ENCODE measurements at regions not wholly inside any gene's neighbourhood (a gene's known extent, or its start where the extent isn't known, plus 50 kb on each side); places are given as distances from the start of the nearest gene placed in this dataset.

- TF ChIP-seq CTCF (IDR thresholded peaks at IDR 0.05), result no peak
- TF ChIP-seq NFYB (CRISPR knock-in tag; conservative IDR thresholded peaks at IDR 0.05; ENCODE audit: low read depth), result no peak
- no peak for TF ChIP-seq RORB (CRISPR knock-in tag; IDR thresholded peaks at IDR 0.05)
- TF ChIP-seq TP53 (CRISPR knock-in tag; IDR thresholded peaks at IDR 0.05), result no peak
- TF ChIP-seq CREM (CRISPR knock-in tag; IDR thresholded peaks at IDR 0.05), result no peak
- TF ChIP-seq RELA (CRISPR knock-in tag; IDR thresholded peaks at IDR 0.05; ENCODE audit: borderline replicate concordance), result no peak
- TF ChIP-seq, protein P1, sequence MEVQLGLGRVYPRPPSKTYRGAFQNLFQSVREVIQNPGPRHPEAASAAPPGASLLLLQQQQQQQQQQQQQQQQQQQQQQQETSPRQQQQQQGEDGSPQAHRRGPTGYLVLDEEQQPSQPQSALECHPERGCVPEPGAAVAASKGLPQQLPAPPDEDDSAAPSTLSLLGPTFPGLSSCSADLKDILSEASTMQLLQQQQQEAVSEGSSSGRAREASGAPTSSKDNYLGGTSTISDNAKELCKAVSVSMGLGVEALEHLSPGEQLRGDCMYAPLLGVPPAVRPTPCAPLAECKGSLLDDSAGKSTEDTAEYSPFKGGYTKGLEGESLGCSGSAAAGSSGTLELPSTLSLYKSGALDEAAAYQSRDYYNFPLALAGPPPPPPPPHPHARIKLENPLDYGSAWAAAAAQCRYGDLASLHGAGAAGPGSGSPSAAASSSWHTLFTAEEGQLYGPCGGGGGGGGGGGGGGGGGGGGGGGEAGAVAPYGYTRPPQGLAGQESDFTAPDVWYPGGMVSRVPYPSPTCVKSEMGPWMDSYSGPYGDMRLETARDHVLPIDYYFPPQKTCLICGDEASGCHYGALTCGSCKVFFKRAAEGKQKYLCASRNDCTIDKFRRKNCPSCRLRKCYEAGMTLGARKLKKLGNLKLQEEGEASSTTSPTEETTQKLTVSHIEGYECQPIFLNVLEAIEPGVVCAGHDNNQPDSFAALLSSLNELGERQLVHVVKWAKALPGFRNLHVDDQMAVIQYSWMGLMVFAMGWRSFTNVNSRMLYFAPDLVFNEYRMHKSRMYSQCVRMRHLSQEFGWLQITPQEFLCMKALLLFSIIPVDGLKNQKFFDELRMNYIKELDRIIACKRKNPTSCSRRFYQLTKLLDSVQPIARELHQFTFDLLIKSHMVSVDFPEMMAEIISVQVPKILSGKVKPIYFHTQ (CRISPR knock-in tag; IDR thresholded peaks at IDR 0.05), result no peak
- no peak for TF ChIP-seq ZNF121 (CRISPR knock-in tag; IDR thresholded peaks at IDR 0.05)
- TF ChIP-seq MAX (CRISPR knock-in tag; IDR thresholded peaks at IDR 0.05), result no peak
- no peak for TF ChIP-seq CREB1 (CRISPR knock-in tag; IDR thresholded peaks at IDR 0.05)
- TF ChIP-seq, protein P2, sequence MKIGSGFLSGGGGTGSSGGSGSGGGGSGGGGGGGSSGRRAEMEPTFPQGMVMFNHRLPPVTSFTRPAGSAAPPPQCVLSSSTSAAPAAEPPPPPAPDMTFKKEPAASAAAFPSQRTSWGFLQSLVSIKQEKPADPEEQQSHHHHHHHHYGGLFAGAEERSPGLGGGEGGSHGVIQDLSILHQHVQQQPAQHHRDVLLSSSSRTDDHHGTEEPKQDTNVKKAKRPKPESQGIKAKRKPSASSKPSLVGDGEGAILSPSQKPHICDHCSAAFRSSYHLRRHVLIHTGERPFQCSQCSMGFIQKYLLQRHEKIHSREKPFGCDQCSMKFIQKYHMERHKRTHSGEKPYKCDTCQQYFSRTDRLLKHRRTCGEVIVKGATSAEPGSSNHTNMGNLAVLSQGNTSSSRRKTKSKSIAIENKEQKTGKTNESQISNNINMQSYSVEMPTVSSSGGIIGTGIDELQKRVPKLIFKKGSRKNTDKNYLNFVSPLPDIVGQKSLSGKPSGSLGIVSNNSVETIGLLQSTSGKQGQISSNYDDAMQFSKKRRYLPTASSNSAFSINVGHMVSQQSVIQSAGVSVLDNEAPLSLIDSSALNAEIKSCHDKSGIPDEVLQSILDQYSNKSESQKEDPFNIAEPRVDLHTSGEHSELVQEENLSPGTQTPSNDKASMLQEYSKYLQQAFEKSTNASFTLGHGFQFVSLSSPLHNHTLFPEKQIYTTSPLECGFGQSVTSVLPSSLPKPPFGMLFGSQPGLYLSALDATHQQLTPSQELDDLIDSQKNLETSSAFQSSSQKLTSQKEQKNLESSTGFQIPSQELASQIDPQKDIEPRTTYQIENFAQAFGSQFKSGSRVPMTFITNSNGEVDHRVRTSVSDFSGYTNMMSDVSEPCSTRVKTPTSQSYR (CRISPR knock-in tag; IDR thresholded peaks at IDR 0.05), result no peak
- TF ChIP-seq ZNF671 (CRISPR knock-in tag; IDR thresholded peaks at IDR 0.05), result no peak
- TF ChIP-seq KAT7 (CRISPR knock-in tag; IDR thresholded peaks at IDR 0.05; ENCODE audit: borderline replicate concordance), result no peak
- TF ChIP-seq ARID4B (CRISPR knock-in tag; IDR thresholded peaks at IDR 0.05; ENCODE audit: borderline replicate concordance), result no peak
Observed at GRCh38 chr13:63195726-63196125, 1780.1 kb upstream of the PCDH20 start.
